ENCODE measurements at regions not wholly inside any gene's neighbourhood (a gene's known extent, or its start where the extent isn't known, plus 50 kb on each side); places are given as distances from the start of the nearest gene placed in this dataset.

GRCh38 chr1:104136621-104137020 is 386.9 kb downstream of the AMY1C start:
- in situ Hi-C loops (cut with MboI; ENCODE audit: low sequenced_read_pairs in 4 of 4): no loop called here

GRCh38 chr1:104156738-104157137 is 407.0 kb downstream of the AMY1C start:
- in situ Hi-C loops (cut with MboI; ENCODE audit: low sequenced_read_pairs in 4 of 4): no loop called here
- H3K4me1 ChIP-seq: no peaks in the 10 kb centered on the region
- H3K36me3 ChIP-seq: no peaks in the 10 kb centered on the region
- intact Hi-C loops (cut with DNase I; ENCODE audit: low total_unique reads): no loop called here
- H3K27me3 ChIP-seq: no peaks in the 10 kb centered on the region
- ATAC-seq (no peak), DNase-seq (no peak)
- no peaks in the 10 kb centered on the region for H3K9me3 ChIP-seq
- no peak overlapping the region for H3K4me3 ChIP-seq
- H3K27ac ChIP-seq: no peak overlapping the region
- no peak for TF ChIP-seq CTCF (IDR thresholded peaks at IDR 0.05 in 4 of 5, conservative IDR thresholded peaks at IDR 0.05 in 1 of 5)
- TF ChIP-seq POLR2A (IDR thresholded peaks at IDR 0.05): no peak

More at GRCh38 chr1:104136621-104137020, 386.9 kb downstream of the AMY1C start:
- H3K27ac ChIP-seq: no peak overlapping the region
- no peak overlapping the region for H3K4me3 ChIP-seq
- TF ChIP-seq CTCF (IDR thresholded peaks at IDR 0.05 in 4 of 5, conservative IDR thresholded peaks at IDR 0.05 in 1 of 5) (no peak), POLR2A (IDR thresholded peaks at IDR 0.05) (no peak)
- no peaks in the 10 kb centered on the region for H3K4me1 ChIP-seq
- H3K9me3 ChIP-seq: no peaks in the 10 kb centered on the region
- DNase-seq (no peak), ATAC-seq (no peak)
- intact Hi-C loops (cut with DNase I; ENCODE audit: low total_unique reads): no loop called here
- no peaks in the 10 kb centered on the region for H3K36me3 ChIP-seq
- no peaks in the 10 kb centered on the region for H3K27me3 ChIP-seq

- DNase-seq: no peak
Observed at GRCh38 chr1:104163912-104164476, 414.3 kb downstream of the AMY1C start.

GRCh38 chr1:104172243-104172681 is 422.6 kb downstream of the AMY1C start:
- intact Hi-C loops (cut with DNase I; ENCODE audit: low total_unique reads): no loop called here
- TF ChIP-seq POLR2A (IDR thresholded peaks at IDR 0.05): no peak
- TF ChIP-seq CTCF (IDR thresholded peaks at IDR 0.05 in 4 of 5, conservative IDR thresholded peaks at IDR 0.05 in 1 of 5): no peak
- DNase-seq: no peak
- H3K27me3 ChIP-seq: no peaks in the 10 kb centered on the region
- H3K36me3 ChIP-seq: no peaks in the 10 kb centered on the region
- no peaks in the 10 kb centered on the region for H3K9me3 ChIP-seq
- H3K4me1 ChIP-seq: no peaks in the 10 kb centered on the region
- no peak overlapping the region for H3K27ac ChIP-seq
- no peak overlapping the region for H3K4me3 ChIP-seq
- no peak for ATAC-seq
- in situ Hi-C loops (cut with MboI; ENCODE audit: low sequenced_read_pairs in 4 of 4): no loop called here

More at GRCh38 chr1:104163912-104164476, 414.3 kb downstream of the AMY1C start:
- H3K4me1 ChIP-seq: no peaks in the 10 kb centered on the region
- no peak overlapping the region for H3K27ac ChIP-seq
- ATAC-seq: no peak
- intact Hi-C loops (cut with DNase I; ENCODE audit: low total_unique reads): no loop called here
- in situ Hi-C loops (cut with MboI; ENCODE audit: low sequenced_read_pairs in 4 of 4): no loop called here
- no peaks in the 10 kb centered on the region for H3K9me3 ChIP-seq
- no peaks in the 10 kb centered on the region for H3K36me3 ChIP-seq
- TF ChIP-seq CTCF (IDR thresholded peaks at IDR 0.05 in 4 of 5, conservative IDR thresholded peaks at IDR 0.05 in 1 of 5) (no peak), POLR2A (IDR thresholded peaks at IDR 0.05) (no peak)
- H3K27me3 ChIP-seq: no peaks in the 10 kb centered on the region
- no peak overlapping the region for H3K4me3 ChIP-seq

GRCh38 chr1:104182251-104182650 is 432.6 kb downstream of the AMY1C start:
- H3K4me3 ChIP-seq: no peak overlapping the region

More at GRCh38 chr1:104182251-104182650, 432.6 kb downstream of the AMY1C start:
- no peaks in the 10 kb centered on the region for H3K9me3 ChIP-seq
- intact Hi-C loops (cut with DNase I; ENCODE audit: low total_unique reads): no loop called here
- no peaks in the 10 kb centered on the region for H3K36me3 ChIP-seq
- H3K4me1 ChIP-seq: no peaks in the 10 kb centered on the region
- in situ Hi-C loops (cut with MboI; ENCODE audit: low sequenced_read_pairs in 4 of 4): no loop called here
- no peak for ATAC-seq
- DNase-seq: no peak
- H3K27ac ChIP-seq: no peak overlapping the region
- no peak for TF ChIP-seq CTCF (IDR thresholded peaks at IDR 0.05 in 4 of 5, conservative IDR thresholded peaks at IDR 0.05 in 1 of 5)
- no peak for TF ChIP-seq POLR2A (IDR thresholded peaks at IDR 0.05)
- no peaks in the 10 kb centered on the region for H3K27me3 ChIP-seq
